DND-41 (cell line): ENCODE measurements at regions not wholly inside any gene's neighbourhood (a gene's known extent, or its start where the extent isn't known, plus 50 kb on each side); places are given as distances from the start of the nearest gene placed in this dataset.

Source experiments
- ATAC-seq: fragments of 200-7000 bp; cut with Tn5 transposase; 3 replicates; pipeline ENCODE4 v1.9.1; 2021; ENCODE audit warnings: low read depth; ENCODE audit not compliant: insufficient read depth
- DNase-seq: peaks from one replicate; pipeline ENCODE4 v3.0.0-alpha.2; 2020
- H2AFZ ChIP-seq: 2 replicates; pipeline ENCODE4 v1.6.0; 2012; ENCODE audit warnings: low read depth, low read length
- H3K27ac ChIP-seq: 2 replicates; pipeline ENCODE4 v1.5.1; 2012; ENCODE audit warnings: low read length, inconsistent platforms
- H3K27me3 ChIP-seq: fragments of 200-600 bp; sonication (generic); 2 replicates; pipeline ENCODE4 v1.6.0; 2012; ENCODE audit warnings: low read length, mild to moderate bottlenecking, inconsistent platforms; ENCODE audit not compliant: insufficient read depth, poor library complexity
- H3K36me3 ChIP-seq: 2 replicates; pipeline ENCODE4 v1.5.1; 2012; ENCODE audit warnings: low read length, inconsistent platforms; ENCODE audit not compliant: insufficient read depth
- H3K4me1 ChIP-seq: 2 replicates; pipeline ENCODE4 v1.5.1; 2012; ENCODE audit warnings: mild to moderate bottlenecking, low read length; ENCODE audit not compliant: insufficient read depth
- H3K4me2 ChIP-seq: 2 replicates; pipeline ENCODE4 v1.6.0; 2012; ENCODE audit warnings: mild to moderate bottlenecking, moderate library complexity, low read length, inconsistent platforms; ENCODE audit not compliant: insufficient read depth
- H3K4me3 ChIP-seq, 2 experiments: fragments of 200-600 bp in 1 of 2; shearing (Covaris generic) in 1 of 2; 2 replicates each; pipeline ENCODE4 v1.5.1; 2012 to 2016; ENCODE audit warnings: inconsistent platforms in 2 of 2, low read length in 2 of 2, mild to moderate bottlenecking in 2 of 2, low read depth in 1 of 2, moderate library complexity in 1 of 2
- H3K79me2 ChIP-seq: 2 replicates; pipeline ENCODE4 v1.6.0; 2012; ENCODE audit warnings: low read length, inconsistent platforms; ENCODE audit not compliant: insufficient read depth
- H3K9ac ChIP-seq: 2 replicates; pipeline ENCODE4 v1.6.0; 2012; ENCODE audit warnings: low read depth, mild to moderate bottlenecking, inconsistent platforms, low read length, moderate library complexity
- H3K9me3 ChIP-seq: 2 replicates; pipeline ENCODE4 v1.5.1; 2012; ENCODE audit warnings: low read length, moderate library complexity, mild to moderate bottlenecking, inconsistent platforms; ENCODE audit not compliant: insufficient read depth, severe bottlenecking
- H4K20me1 ChIP-seq: 2 replicates; pipeline ENCODE4 v1.6.0; 2012; ENCODE audit warnings: low read length; ENCODE audit not compliant: insufficient read depth
- EZH2 ChIP-seq: IDR thresholded peaks from 3 replicates; pipeline ENCODE4 v1.6.1; 2012; ENCODE audit warnings: borderline replicate concordance, low read depth, mild to moderate bottlenecking, moderate library complexity, low read length, inconsistent platforms; ENCODE audit not compliant: severe bottlenecking
- TF ChIP-seq, protein P1 (sequence below): IDR thresholded peaks from 2 replicates; pipeline ENCODE4 v1.5.1; 2012; ENCODE audit warnings: borderline replicate concordance, low read length, moderate library complexity, mild to moderate bottlenecking; ENCODE audit not compliant: poor library complexity, severe bottlenecking; ENCODE audit errors: extremely low read depth

DNA sequence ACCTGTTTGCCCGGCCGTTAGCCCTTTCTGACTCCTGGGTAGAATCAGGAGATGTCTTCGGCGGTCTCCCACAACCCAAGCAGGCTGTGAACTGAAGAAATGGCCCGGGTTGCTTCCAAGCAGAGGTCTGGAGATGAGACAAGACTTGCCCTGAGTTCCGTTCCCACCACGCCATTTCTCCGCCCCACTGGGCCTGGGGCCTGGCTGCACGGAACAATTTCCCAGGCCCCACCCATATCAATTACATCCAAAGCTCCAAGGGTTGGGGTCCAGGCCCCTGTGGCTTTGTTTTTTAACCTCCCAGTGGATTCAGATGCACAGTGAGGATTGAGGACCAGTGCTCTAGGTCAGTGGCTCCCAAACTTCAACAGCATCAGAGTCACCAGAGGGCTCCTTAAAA lies 214.5 kb upstream of the ARID1B start:
- Histone ChIP-seq H3K4me3 (no peak overlapping the region), H3K79me2 (no peaks in the 10 kb centered on the region), H3K27me3 (no peaks in the 10 kb centered on the region), H3K4me2 (no peak overlapping the region), H3K27ac (no peak overlapping the region), H3K9me3 (no peaks in the 10 kb centered on the region), H3K36me3 (no peaks in the 10 kb centered on the region), H4K20me1 (no peaks in the 10 kb centered on the region), H2AFZ (no peak overlapping the region), H3K4me1 (no peaks in the 10 kb centered on the region), H3K9ac (no peak overlapping the region)
- TF ChIP-seq, protein P1, sequence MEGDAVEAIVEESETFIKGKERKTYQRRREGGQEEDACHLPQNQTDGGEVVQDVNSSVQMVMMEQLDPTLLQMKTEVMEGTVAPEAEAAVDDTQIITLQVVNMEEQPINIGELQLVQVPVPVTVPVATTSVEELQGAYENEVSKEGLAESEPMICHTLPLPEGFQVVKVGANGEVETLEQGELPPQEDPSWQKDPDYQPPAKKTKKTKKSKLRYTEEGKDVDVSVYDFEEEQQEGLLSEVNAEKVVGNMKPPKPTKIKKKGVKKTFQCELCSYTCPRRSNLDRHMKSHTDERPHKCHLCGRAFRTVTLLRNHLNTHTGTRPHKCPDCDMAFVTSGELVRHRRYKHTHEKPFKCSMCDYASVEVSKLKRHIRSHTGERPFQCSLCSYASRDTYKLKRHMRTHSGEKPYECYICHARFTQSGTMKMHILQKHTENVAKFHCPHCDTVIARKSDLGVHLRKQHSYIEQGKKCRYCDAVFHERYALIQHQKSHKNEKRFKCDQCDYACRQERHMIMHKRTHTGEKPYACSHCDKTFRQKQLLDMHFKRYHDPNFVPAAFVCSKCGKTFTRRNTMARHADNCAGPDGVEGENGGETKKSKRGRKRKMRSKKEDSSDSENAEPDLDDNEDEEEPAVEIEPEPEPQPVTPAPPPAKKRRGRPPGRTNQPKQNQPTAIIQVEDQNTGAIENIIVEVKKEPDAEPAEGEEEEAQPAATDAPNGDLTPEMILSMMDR, result no peak
- TF ChIP-seq EZH2, result no peak
- no peak for ATAC-seq
- no peak for DNase-seq

DNA sequence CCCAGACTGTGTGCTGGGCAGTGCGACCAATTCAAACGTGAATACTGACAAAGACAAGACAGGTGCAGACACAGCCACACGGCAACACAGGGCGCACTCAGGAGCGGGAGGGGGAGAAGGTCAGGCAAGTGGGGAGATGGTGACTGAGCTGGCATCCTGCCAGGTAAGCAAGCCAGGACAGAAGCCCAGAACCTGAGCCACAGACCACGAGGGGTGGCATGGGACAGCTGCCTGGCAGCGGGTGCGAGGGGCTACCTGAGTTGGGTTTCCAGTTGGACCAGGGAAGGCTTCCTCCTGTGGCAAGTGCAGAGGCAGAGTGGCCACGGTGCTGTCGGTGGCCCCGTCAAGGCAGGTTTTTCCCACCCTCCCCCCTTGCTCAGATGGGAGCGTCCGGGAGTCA lies 215.2 kb upstream of the ARID1B start:
- Histone ChIP-seq H3K36me3 (no peaks in the 10 kb centered on the region), H2AFZ (no peak overlapping the region), H4K20me1 (no peaks in the 10 kb centered on the region), H3K27ac (no peak overlapping the region), H3K4me3 (no peak overlapping the region), H3K9me3 (no peaks in the 10 kb centered on the region), H3K27me3 (no peaks in the 10 kb centered on the region), H3K79me2 (no peaks in the 10 kb centered on the region), H3K9ac (no peak overlapping the region), H3K4me1 (no peaks in the 10 kb centered on the region), H3K4me2 (no peak overlapping the region)
- no peak for TF ChIP-seq EZH2
- TF ChIP-seq, protein P1, result no peak
- ATAC-seq (no peak), DNase-seq (no peak)

DNA sequence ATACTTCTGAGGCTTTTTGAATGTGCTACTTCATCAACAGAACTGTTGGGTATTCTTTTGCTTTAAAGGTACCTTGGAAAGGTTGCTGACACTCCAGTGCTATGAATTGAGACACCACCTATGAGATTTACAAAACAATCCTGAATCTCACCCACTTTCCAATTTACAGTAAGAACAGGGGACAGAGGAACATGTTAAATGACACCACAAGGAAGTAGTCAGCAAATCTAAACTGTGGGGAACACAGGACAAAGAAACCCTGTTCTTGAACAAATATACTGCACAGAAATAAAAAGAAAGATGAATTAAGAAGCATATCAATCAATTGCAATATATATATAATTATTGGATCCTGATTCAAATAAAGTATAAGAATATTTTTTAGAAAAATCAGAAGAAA lies 216.7 kb upstream of the ARID1B start:
- Histone ChIP-seq H3K9me3 (no peaks in the 10 kb centered on the region), H3K79me2 (no peaks in the 10 kb centered on the region), H2AFZ (no peak overlapping the region), H3K27me3 (no peaks in the 10 kb centered on the region), H3K27ac (no peak overlapping the region), H3K36me3 (no peaks in the 10 kb centered on the region), H3K9ac (no peak overlapping the region), H4K20me1 (no peaks in the 10 kb centered on the region), H3K4me3 (no peak overlapping the region), H3K4me2 (no peak overlapping the region), H3K4me1 (no peaks in the 10 kb centered on the region)
- DNase-seq (no peak), ATAC-seq (no peak)
- TF ChIP-seq, protein P1, result no peak
- no peak for TF ChIP-seq EZH2

DNA sequence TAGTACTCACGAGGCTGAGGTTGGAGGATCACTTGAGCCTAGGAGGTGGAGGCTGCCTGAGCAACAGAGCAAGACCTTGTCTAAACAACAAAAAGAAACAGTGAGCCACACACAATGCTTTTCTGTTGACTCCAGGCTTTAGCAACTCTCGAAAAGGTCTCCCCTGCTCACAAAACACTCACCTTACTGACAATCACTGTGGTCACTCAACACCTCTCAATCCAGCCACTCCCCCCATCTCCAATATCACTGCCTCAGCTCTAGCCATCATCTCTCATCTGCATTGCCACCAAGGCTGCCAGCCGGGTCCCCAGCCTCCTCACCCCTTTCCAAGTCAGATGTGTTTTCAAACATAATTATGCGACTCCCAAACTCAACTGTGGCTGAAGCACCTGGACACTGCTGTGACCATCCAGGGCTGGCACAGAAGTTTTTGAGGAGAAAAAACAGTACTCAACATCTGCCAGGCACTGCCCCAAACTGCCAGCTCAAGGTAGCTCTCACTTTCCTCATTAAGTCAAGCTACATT lies 218.0 kb upstream of the ARID1B start:
- no peaks in the 10 kb centered on the region for H3K9me3 ChIP-seq
- no peak overlapping the region for H2AFZ ChIP-seq
- no peaks in the 10 kb centered on the region for H3K79me2 ChIP-seq
- TF ChIP-seq EZH2, result no peak
- TF ChIP-seq, protein P1, result no peak
- ATAC-seq (no peak), DNase-seq (no peak)
- no peaks in the 10 kb centered on the region for H3K4me1 ChIP-seq
- no peak overlapping the region for H3K27ac ChIP-seq
- no peak overlapping the region for H3K4me2 ChIP-seq
- no peaks in the 10 kb centered on the region for H3K27me3 ChIP-seq
- no peak overlapping the region for H3K4me3 ChIP-seq
- H4K20me1 ChIP-seq, result no peaks in the 10 kb centered on the region
- H3K36me3 ChIP-seq, result no peaks in the 10 kb centered on the region
- no peak overlapping the region for H3K9ac ChIP-seq
